GM10847 (cell line): ENCODE measurements at regions not wholly inside any gene's neighbourhood (a gene's known extent, or its start where the extent isn't known, plus 50 kb on each side); places are given as distances from the start of the nearest gene placed in this dataset.

Experiments
- POLR2A ChIP-seq: IDR thresholded peaks from 2 replicates; pipeline ENCODE4 v1.6.1; 2011; ENCODE audit not compliant: insufficient read length; ENCODE audit errors: extremely low read depth

DNA sequence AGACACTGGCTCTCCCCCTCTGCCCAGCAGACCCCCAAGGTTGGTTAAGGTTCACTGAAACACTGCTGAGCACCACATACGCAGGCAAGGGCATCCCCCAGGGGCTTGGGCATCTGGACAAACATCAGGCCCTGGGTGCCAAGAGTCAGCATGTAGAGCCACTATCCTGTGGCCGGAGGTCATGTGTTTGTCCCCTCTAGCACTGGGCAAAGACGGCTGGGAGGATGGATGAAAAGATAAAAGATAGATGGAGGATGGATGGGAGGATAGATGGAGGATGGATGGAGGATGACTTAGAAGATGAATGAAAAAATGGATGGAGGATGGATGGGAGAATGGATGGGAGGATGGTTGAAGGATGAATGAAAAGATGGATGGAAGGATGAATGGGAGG, 216.8 kb upstream of the IER5L start:
- no peak for TF ChIP-seq POLR2A

DNA sequence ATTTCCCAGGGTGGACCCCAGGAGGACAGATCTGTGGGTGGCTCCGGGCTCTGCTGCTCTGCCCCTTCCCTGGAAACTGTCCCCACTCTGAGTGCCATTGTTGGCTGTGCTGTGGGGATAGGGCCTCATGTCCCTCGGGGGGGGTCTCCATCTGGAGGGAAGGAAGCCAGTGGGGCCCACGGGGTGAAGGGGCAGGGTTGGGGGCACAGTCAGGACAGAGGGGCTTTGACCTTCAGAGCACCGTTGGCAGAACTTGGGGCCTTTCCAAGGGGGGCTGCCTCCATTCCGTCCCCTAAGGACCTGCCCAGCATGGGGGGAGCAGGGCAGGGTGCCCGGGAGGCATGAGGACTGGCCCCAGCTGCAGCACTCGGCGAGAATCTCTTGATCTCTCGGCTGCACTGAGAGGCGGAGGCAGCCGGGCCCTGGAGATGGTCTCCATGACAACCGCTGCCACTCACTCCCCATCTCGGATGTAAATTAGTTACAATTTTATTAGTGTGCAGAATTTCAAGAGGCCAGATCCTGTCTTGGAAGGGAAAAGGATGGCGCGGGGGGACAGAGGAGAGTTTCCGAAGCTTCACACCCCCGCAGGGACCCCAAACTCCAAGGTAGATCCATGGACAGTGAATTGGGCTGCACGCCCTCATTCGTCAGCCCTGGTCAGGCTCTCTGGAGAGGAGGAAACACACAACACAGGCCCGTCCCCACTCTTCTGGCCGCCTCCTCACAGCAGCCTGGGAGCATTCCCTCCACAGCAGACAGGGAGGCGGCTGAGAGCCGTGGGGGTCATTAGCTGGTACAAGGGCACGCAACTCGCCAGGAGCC, 216.2 kb upstream of the IER5L start:
- TF ChIP-seq POLR2A = no peak

- no peak for TF ChIP-seq POLR2A
Measured at GRCh38 chr9:129393064-129393463, 215.0 kb upstream of the IER5L start.

- TF ChIP-seq POLR2A = no peak
Measured at GRCh38 chr9:129392093-129392541, 214.1 kb upstream of the IER5L start.

DNA sequence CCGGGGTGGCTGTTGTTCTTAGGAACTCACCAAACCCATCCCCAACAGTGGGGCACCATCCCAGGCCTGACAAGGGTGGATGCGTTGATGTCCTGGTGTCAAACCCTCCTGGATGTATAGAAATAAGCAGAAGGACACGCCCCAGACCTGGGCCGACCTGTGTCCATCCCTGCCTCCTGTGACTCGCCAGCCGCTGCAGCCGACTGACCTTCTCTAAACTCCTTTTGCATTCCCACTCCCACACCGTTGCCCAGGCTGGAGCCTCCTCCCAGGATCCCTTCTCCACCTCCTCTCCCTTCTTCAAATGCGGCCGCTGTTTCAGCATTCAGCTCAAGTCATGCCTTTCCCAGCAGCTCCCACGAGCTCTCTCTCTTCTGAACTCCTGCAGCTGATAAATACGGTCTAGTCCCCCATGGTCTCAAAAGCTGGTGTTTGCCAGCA, 213.2 kb upstream of the IER5L start:
- TF ChIP-seq POLR2A = no peak

DNA sequence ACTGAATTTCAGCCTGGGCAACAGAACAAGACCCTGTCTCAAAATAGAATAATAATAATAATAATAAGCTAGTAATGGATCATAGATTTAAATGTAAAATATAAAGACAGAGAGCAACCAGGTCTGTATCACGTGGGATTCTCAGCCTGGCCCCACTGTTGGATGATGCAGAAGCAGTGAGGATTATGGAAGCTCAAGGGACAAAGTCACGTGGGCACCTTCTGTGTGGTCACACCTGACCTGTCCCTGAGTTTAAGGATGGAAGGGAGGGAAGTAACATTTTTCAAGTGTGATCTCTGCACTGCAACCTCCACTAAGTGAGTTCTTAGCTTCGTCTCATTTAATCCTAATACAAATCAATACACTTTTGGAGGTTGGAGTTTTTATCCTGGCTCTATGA, 212.5 kb upstream of the IER5L start:
- TF ChIP-seq POLR2A = no peak

- TF ChIP-seq POLR2A = no peak
Measured at GRCh38 chr9:129387822-129388221, 209.8 kb upstream of the IER5L start.

GRCh38 chr9:129386812-129387177, 208.7 kb upstream of the IER5L start:
- no peak for TF ChIP-seq POLR2A

DNA sequence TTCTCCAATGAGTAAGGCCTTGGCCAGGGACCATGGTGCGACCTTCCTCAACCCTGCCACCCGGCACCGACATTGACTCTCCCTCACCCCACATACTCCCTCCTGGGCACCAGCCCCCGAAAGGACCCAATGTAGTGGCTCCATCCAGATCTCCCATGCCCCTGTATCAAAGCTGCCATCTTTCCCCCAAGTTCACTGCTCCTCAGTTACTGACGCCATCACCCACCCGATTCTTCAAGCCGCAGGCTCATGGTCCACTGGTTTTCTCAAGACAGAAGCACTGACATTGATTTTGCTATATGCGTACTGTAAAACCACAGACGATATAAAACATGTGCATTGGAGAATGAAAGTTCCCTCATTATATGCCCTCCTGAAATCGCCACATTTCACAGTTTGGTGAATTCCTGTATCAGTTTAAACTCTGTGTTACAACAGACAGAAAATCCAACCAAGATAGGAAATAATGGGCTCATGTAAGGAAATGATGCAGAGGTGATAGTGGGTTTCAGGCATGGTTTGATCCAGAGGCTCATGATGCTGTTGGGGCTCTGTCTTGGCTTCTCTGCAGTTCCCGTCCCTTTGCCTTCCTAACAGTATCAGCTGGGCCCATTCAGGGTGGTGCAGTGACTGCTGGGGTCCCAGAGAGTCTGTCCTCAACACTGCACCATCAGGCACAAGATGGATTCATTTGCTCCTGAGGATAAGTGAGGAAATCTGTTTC, 207.3 kb upstream of the IER5L start:
- no peak for TF ChIP-seq POLR2A

DNA sequence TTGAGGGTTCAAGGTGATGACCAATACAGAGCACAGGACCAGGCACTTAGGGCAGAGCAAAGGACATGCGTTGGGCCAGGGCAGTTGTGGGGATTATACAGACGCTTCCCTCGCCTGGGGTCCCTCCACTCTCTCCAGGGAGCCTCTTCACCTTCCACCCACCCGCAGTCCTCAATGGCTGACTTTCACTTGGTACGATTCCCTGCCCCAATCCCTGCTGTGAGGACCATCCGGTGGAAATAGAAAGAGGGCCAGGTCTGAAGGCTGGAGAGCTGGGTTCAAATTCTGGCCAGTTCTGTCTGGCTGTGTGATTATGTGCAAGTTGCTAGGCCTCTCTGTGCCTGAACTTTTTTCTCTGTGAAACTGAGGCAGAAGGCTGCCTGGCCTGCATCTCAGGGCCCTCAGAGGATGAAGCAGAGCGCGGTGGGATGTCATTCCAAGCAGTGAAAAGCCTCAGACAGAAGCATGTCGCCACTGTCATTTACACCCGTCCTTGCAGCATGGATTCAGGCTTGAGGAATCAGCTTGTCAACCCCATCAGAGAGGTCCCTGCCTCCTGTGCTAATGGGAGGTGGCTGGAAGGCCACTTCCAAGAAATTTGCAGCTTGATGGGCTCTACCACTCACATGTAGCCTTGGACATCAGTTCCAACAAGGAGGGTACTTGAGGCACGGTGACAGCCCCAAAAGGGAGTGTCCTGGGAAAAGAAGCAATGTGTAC, 206.6 kb upstream of the IER5L start:
- TF ChIP-seq POLR2A = no peak

DNA sequence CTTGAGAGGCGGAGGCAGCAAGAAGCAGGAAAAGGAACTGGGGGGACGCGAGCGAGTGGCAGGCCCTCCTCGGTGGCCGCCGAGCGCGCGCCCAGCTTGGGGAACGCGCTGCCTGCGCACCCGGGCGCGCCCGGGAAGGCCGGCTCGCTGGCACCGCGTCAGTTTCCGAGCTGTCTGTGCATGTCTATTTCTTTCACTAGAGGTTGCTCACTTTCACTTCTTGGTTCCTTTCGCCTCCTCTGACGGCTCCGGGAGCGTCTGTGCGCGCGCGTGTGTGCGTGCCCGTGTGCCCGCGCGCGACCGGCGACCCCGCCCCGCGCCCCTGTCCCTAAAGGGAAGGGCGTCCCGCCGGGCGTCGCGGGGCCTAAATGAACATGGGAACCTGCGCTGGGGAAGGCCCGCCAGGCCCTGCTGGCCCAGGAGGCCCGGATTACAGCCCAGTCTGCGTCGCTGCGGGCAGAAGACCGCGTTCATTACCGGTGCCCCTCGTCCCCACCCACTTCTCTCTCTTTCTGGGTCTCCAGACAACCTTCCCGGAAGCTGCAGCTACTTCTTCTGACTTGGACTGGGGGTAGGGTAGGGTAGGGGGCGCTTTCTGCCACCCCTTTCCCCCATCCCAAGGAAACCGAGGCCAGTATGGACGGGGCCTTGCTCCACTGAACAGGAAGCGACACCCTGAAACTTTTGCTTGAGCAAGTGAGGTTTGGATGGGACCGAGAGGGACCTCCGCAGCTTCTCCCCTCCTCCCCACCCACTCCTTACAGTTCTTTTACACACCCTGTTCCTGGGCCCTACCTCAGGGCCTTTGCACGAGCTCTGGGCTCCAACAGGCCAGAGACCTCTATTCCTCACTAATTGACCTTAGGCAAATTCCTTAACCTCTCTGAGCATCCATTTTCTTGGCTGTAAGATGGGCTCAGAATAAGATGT, 205.8 kb upstream of the IER5L start:
- no peak for TF ChIP-seq POLR2A

- TF ChIP-seq POLR2A = no peak
Measured at GRCh38 chr9:129383019-129383560, 205.0 kb upstream of the IER5L start.

GRCh38 chr9:129382281-129383018, 204.4 kb upstream of the IER5L start:
- no peak for TF ChIP-seq POLR2A

DNA sequence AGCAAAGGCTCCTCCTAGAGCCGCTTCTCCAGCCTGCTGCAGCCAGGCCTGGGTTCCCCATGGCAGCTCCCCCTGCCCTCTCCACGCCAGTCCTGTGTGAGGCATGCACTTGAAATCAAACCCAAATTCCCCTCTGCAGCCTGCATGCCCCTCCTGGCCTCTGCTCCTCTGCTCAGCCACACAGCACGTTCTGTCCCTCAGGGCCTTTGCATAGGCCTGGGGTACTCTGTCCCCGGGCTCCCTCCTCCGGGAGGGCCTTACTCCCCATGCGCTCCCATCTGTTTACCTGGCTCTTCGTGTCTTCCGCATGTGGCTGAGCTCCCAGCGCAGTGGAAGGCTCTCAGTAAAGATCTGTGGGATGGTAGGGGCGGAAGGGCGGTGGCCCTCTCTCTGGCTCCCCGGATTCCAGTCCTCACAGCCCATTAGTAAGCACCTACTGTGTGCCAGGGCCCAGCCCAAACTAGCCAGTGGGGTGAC, 203.5 kb upstream of the IER5L start:
- TF ChIP-seq POLR2A = no peak
